ENCODE measurements at regions not wholly inside any gene's neighbourhood (a gene's known extent, or its start where the extent isn't known, plus 50 kb on each side); places are given as distances from the start of the nearest gene placed in this dataset.

- H4K20me1 ChIP-seq (ENCODE audit: insufficient read depth): no peaks in the 10 kb centered on the region
- CTCF ChIA-PET: no interaction called here
- no peak overlapping the region for H2AFZ ChIP-seq (ENCODE audit: low read depth, low read length, poor library complexity, severe bottlenecking)
- no peak overlapping the region for H3K4me3 ChIP-seq (replicated peaks in 1 of 2; ENCODE audit: low read depth in 1 of 2, low read length in 2 of 2)
- no peaks in the 10 kb centered on the region for H3K4me1 ChIP-seq (ENCODE audit: control insufficient read depth in 1 of 2, insufficient read depth in 2 of 2, low read length in 2 of 2)
- no peaks in the 10 kb centered on the region for H3K9me3 ChIP-seq (ENCODE audit: control insufficient read depth in 1 of 2, insufficient read depth in 1 of 2, low read depth in 1 of 2, low read length in 2 of 2)
- POLR2A ChIA-PET: no interaction called here
- no TSS peak for BruUV-seq (replicated peaks)
- no peak overlapping the region for H3K27ac ChIP-seq (ENCODE audit: low read depth, low read length)
- H3K27me3 ChIP-seq (ENCODE audit: insufficient read depth, low read length): no peaks in the 10 kb centered on the region
- ATAC-seq (no peak), DNase-seq (ENCODE audit: low read depth, low spot score) (no peak)
- no peak overlapping the region for H3K4me2 ChIP-seq (ENCODE audit: low read length)
- TF ChIP-seq EZH2 (IDR thresholded peaks at IDR 0.05): no peak
- TF ChIP-seq RAD21 (IDR thresholded peaks at IDR 0.05; ENCODE audit: low read depth): no peak
- no peak for TF ChIP-seq TCF7L2 (IDR thresholded peaks at IDR 0.05; ENCODE audit: borderline replicate concordance, extremely low read depth, insufficient read depth, insufficient read length)
- TF ChIP-seq POLR2A (IDR thresholded peaks at IDR 0.05; ENCODE audit: borderline replicate concordance, extremely low read depth, insufficient read depth, insufficient read length): no peak
- no peak for TF ChIP-seq JUND (IDR thresholded peaks at IDR 0.05)
- TF ChIP-seq ZBTB33 (IDR thresholded peaks at IDR 0.05; ENCODE audit: extremely low read depth, insufficient replicate concordance, low read length): no peak
- no peak for TF ChIP-seq ZFX (IDR thresholded peaks at IDR 0.05)
- TF ChIP-seq FOSL1 (IDR thresholded peaks at IDR 0.05; ENCODE audit: low read depth): no peak
- TF ChIP-seq CBX3 (IDR thresholded peaks at IDR 0.05; ENCODE audit: low read depth): no peak
- RAD21 ChIA-PET (ENCODE audit: low non-redundant PET in 1 of 2, low total read pairs in 2 of 2, uncharacterized antibody in 2 of 2, unreplicated experiment in 2 of 2): no interaction called here
- no peak overlapping the region for H3K9ac ChIP-seq (ENCODE audit: low read length)
- H3K79me2 ChIP-seq (ENCODE audit: insufficient read depth, low read length): no peaks in the 10 kb centered on the region
- no peaks in the 10 kb centered on the region for H3K9me2 ChIP-seq (ENCODE audit: insufficient read depth)
- intact Hi-C loops (cut with micrococcal nuclease): no loop called here
- no peaks in the 10 kb centered on the region for H3K36me3 ChIP-seq (ENCODE audit: control insufficient read depth in 1 of 2, insufficient read depth in 2 of 2, low read length in 2 of 2)
These were observed 102.4 kb downstream of the TMCO5A start for GRCh38 chr15:38036790-38037338.

Measured in HCT116 (cell line).